ENCODE measurements at regions not wholly inside any gene's neighbourhood (a gene's known extent, or its start where the extent isn't known, plus 50 kb on each side); places are given as distances from the start of the nearest gene placed in this dataset.

GRCh38 chr5:155833287-155833686, 493.7 kb upstream of the SGCD start:
- DNase-seq (no peak), FAIRE-seq (no peak)
- intact Hi-C loops (cut with DNase I): no loop called here
- Histone ChIP-seq H3K9ac (ENCODE audit: low read length in 3 of 3) (no peak overlapping the region), H3K9me3 (ENCODE audit: control insufficient read depth in 2 of 3, insufficient read depth in 1 of 3, low read length in 3 of 3) (no peaks in the 10 kb centered on the region), H3K4me1 (ENCODE audit: control insufficient read depth in 2 of 3, insufficient read depth in 2 of 3, low read depth in 1 of 3, low read length in 3 of 3) (no peaks in the 10 kb centered on the region), H3K36me3 (ENCODE audit: control insufficient read depth in 2 of 3, insufficient read depth in 3 of 3, low read length in 3 of 3) (no peaks in the 10 kb centered on the region), H3K27ac (ENCODE audit: low read depth in 2 of 2, low read length in 2 of 2) (no peak overlapping the region), H3K27me3 (ENCODE audit: control insufficient read depth, insufficient read depth, low read length) (no peaks in the 10 kb centered on the region), H3K4me3 (ENCODE audit: low read length in 3 of 3) (no peak overlapping the region)
- no peak for TF ChIP-seq CTCF (IDR thresholded peaks at IDR 0.05; ENCODE audit: borderline replicate concordance, extremely low read depth, insufficient read depth)

- Histone ChIP-seq H3K4me3 (ENCODE audit: low read length in 3 of 3) (no peak overlapping the region), H3K9ac (ENCODE audit: low read length in 3 of 3) (no peak overlapping the region), H3K27ac (ENCODE audit: low read depth in 2 of 2, low read length in 2 of 2) (no peak overlapping the region), H3K9me3 (ENCODE audit: control insufficient read depth in 2 of 3, insufficient read depth in 1 of 3, low read length in 3 of 3) (no peaks in the 10 kb centered on the region), H3K36me3 (ENCODE audit: control insufficient read depth in 2 of 3, insufficient read depth in 3 of 3, low read length in 3 of 3) (no peaks in the 10 kb centered on the region), H3K27me3 (ENCODE audit: control insufficient read depth, insufficient read depth, low read length) (no peaks in the 10 kb centered on the region), H3K4me1 (ENCODE audit: control insufficient read depth in 2 of 3, insufficient read depth in 2 of 3, low read depth in 1 of 3, low read length in 3 of 3) (no peaks in the 10 kb centered on the region)
- no peak for TF ChIP-seq CTCF (IDR thresholded peaks at IDR 0.05; ENCODE audit: borderline replicate concordance, extremely low read depth, insufficient read depth)
- FAIRE-seq: no peak
- intact Hi-C loops (cut with DNase I): no loop called here
- no peak for DNase-seq
These were observed 492.5 kb upstream of the SGCD start for GRCh38 chr5:155834271-155834975.

GRCh38 chr5:155836089-155836803, 490.7 kb upstream of the SGCD start:
- no peak overlapping the region for H3K4me3 ChIP-seq (ENCODE audit: low read length in 3 of 3)
- DNase-seq: no peak
- no peak overlapping the region for H3K27ac ChIP-seq (ENCODE audit: low read depth in 2 of 2, low read length in 2 of 2)
- no peak overlapping the region for H3K9ac ChIP-seq (ENCODE audit: low read length in 3 of 3)
- H3K27me3 ChIP-seq (ENCODE audit: control insufficient read depth, insufficient read depth, low read length): no peaks in the 10 kb centered on the region
- no peak for TF ChIP-seq CTCF (IDR thresholded peaks at IDR 0.05; ENCODE audit: borderline replicate concordance, extremely low read depth, insufficient read depth)
- no peaks in the 10 kb centered on the region for H3K4me1 ChIP-seq (ENCODE audit: control insufficient read depth in 2 of 3, insufficient read depth in 2 of 3, low read depth in 1 of 3, low read length in 3 of 3)
- no peaks in the 10 kb centered on the region for H3K36me3 ChIP-seq (ENCODE audit: control insufficient read depth in 2 of 3, insufficient read depth in 3 of 3, low read length in 3 of 3)
- no peaks in the 10 kb centered on the region for H3K9me3 ChIP-seq (ENCODE audit: control insufficient read depth in 2 of 3, insufficient read depth in 1 of 3, low read length in 3 of 3)
- intact Hi-C loops (cut with DNase I): no loop called here
- FAIRE-seq: no peak

All from kidney (tissue), 13 donors.